Right lobe of liver (tissue), 6 donors: ENCODE measurements at regions not wholly inside any gene's neighbourhood (a gene's known extent, or its start where the extent isn't known, plus 50 kb on each side); places are given as distances from the start of the nearest gene placed in this dataset.

Experiments used
- ATAC-seq, 4 donors: fragments of 200-7000 bp; cut with Tn5 transposase; one replicate each; pipeline ENCODE4 v1.9.1; 2020; ENCODE audit warnings: mild to moderate bottlenecking in 4 of 4, moderate library complexity in 4 of 4
- DNase-seq, 3 donors: peaks; one replicate each; pipeline ENCODE4 v3.0.0-alpha.2; 2020
- H3K27ac ChIP-seq, 3 donors: fragments of 200-600 bp; one replicate each; pipeline ENCODE4 v1.8.0; 2022
- H3K27me3 ChIP-seq, 2 donors: fragments of 200-600 bp; one replicate each; pipeline ENCODE4 v1.8.0; 2022
- H3K36me3 ChIP-seq, 4 donors: fragments of 200-600 bp; sonication (generic) in 1 of 4; one replicate each; pipeline versions ENCODE4 v1.5.1 to v1.8.0; 2017 to 2022; ENCODE audit warnings: control low read depth in 1 of 4
- H3K4me1 ChIP-seq, 4 donors: fragments of 200-600 bp; sonication (generic) in 1 of 4; one replicate each; pipeline versions ENCODE4 v1.5.1 to v1.8.0; 2017 to 2022; ENCODE audit warnings: control low read depth in 1 of 4
- H3K4me3 ChIP-seq, 3 donors: fragments of 200-600 bp; one replicate each; pipeline ENCODE4 v1.8.0; 2022
- H3K9me3 ChIP-seq, 4 donors: fragments of 200-600 bp; sonication (generic) in 1 of 4; one replicate each; pipeline versions ENCODE4 v1.5.1 to v1.8.0; 2017 to 2022; ENCODE audit warnings: control low read depth in 1 of 4
- POLR2A ChIP-seq: fragments of 450-650 bp; IDR thresholded peaks from one replicate; pipeline ENCODE4 v1.6.1; 2017; ENCODE audit warnings: antibody characterized with exemption, mild to moderate bottlenecking
- WGBS: methylation state at CpG from one replicate; pipeline ENCODE4 v1.1.6; 2018; ENCODE audit warnings: low coverage, low lambda C conversion rate; ENCODE audit not compliant: insufficient coverage; ENCODE audit errors: missing lambda C conversion rate; 5-methylcytosine and 5-hydroxymethylcytosine counted together
- intact Hi-C, 2 donors: fragments of 100-400 bp; cut with DNase I; formaldehyde crosslinking; loops; one replicate each; pipeline versions ENCODE4 v1.11.2 to v1.14.1; 2022
- TF ChIP-seq, protein P1 (sequence below), 4 donors: fragments of 200-600 bp in 3 of 4; fragments of 450-650 bp in 1 of 4; IDR thresholded peaks; one replicate each; pipeline versions ENCODE4 v1.5.1 to v1.8.0; 2016 to 2022; ENCODE audit warnings: antibody characterized with exemption in 4 of 4, mild to moderate bottlenecking in 2 of 4
- donor health status: DM: no; HTN: yes; CAD: no.
- donor health status: DM: no; HTN: no; CAD: no.
- donor health status: DM: no; HTN: no; CAD: no.
- donor health status: DM: no; HTN: yes; CAD: no.
- donor health status: DM: no; HTN: yes; CAD: no.

DNA sequence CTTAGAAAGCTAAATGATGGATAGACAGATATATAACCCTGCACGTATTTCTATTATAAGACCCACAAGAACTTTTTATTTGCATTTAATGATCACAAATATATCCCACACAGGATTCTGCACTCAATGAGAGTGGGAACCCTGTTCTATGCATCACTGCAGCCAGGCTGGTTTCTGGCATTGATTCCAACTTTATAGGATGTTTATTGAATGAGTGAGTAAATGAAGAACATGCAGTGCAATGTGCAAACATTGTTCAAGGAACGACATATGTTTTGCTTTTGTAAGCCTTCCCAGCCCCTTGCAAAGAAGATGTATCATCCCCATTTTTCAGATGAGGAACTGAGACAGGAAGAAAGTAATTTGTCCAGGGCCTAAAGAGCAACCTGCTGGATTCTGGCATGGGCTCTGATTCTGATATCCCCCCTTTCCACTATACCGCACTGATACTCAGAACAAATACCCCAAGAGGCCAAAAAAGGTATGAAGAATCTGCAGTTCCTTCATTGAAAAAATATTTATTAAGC is 246.3 kb downstream of the LACC1 start:
- TF ChIP-seq, protein P1, sequence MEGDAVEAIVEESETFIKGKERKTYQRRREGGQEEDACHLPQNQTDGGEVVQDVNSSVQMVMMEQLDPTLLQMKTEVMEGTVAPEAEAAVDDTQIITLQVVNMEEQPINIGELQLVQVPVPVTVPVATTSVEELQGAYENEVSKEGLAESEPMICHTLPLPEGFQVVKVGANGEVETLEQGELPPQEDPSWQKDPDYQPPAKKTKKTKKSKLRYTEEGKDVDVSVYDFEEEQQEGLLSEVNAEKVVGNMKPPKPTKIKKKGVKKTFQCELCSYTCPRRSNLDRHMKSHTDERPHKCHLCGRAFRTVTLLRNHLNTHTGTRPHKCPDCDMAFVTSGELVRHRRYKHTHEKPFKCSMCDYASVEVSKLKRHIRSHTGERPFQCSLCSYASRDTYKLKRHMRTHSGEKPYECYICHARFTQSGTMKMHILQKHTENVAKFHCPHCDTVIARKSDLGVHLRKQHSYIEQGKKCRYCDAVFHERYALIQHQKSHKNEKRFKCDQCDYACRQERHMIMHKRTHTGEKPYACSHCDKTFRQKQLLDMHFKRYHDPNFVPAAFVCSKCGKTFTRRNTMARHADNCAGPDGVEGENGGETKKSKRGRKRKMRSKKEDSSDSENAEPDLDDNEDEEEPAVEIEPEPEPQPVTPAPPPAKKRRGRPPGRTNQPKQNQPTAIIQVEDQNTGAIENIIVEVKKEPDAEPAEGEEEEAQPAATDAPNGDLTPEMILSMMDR (IDR thresholded peaks at IDR 0.05) = no peak
- TF ChIP-seq POLR2A = no peak
- Histone ChIP-seq H3K27me3 (no peaks in the 10 kb centered on the region), H3K9me3 (peaks cover 0 to 6% (median 0%) of the 10 kb centered on the region in 4 donors), H3K4me1 (no peaks in the 10 kb centered on the region), H3K4me3 (no peak overlapping the region), H3K36me3 (no peaks in the 10 kb centered on the region), H3K27ac (no peak overlapping the region)
- WGBS = 75% methylated on average over 3 of the region's 3 CpGs
- ATAC-seq (no peak), DNase-seq (no peak)
- intact Hi-C loops = no loop called here

DNA sequence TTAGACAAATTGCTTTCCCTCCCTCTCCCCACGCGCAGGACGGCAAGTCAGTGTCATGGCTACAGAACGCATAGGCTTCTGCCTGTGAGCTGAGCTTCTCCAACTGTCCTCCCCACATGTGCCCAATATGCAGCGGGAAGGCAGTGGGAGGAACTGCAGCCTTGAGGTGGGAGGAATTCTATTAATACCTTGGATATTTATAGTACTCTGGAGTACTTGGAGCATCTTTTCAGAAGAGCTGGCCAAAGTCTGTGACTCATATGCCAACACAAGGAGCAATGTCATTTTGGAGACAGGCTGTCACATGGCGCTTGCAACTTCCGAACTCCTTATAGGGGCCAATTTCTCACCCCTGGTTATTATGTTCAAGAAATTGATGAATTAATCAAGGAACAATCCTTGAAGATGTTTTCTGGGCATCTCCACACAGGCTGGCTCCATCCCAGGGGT is 245.0 kb upstream of the SERP2 start:
- no peaks in the 10 kb centered on the region for H3K36me3 ChIP-seq
- H3K27me3 ChIP-seq = no peaks in the 10 kb centered on the region
- no peaks in the 10 kb centered on the region for H3K4me1 ChIP-seq
- DNase-seq (no peak), ATAC-seq (no peak)
- 80% methylated on average over 7 of the region's 7 CpGs for WGBS
- H3K4me3 ChIP-seq = no peak overlapping the region
- intact Hi-C loops = no loop called here
- TF ChIP-seq, protein P1 (IDR thresholded peaks at IDR 0.05) = no peak
- TF ChIP-seq POLR2A = no peak
- H3K9me3 ChIP-seq = peaks cover 0 to 2% (median 0%) of the 10 kb centered on the region in 4 donors
- H3K27ac ChIP-seq = no peak overlapping the region

DNA sequence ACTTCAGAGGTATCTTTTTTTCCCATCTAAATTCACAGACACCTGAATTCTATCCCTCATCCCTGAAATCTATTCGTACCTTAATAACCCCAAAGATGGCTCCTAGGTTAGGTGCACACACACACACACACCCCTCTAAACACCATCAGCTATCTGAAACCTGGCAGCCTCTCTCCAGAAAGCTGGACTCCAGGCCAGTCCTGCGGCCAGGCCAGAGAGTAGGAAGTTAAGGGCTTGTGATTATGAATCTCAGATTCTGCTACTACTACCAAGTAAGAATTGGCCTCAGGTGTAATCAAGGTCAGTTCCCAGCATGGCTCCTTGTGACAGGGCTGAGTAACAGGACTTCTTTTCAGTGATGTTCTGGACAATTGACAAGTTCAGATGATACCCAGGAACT is 244.2 kb upstream of the SERP2 start:
- DNase-seq = no peak
- TF ChIP-seq, protein P1 (IDR thresholded peaks at IDR 0.05) = no peak
- no peak for TF ChIP-seq POLR2A
- no peaks in the 10 kb centered on the region for H3K27me3 ChIP-seq
- H3K9me3 ChIP-seq = no peaks in the 10 kb centered on the region
- no peak overlapping the region for H3K4me3 ChIP-seq
- WGBS = 88% methylated on average over 2 of the region's 2 CpGs
- intact Hi-C loops = no loop called here
- H3K4me1 ChIP-seq = no peaks in the 10 kb centered on the region
- no peak overlapping the region for H3K27ac ChIP-seq
- no peak for ATAC-seq
- no peaks in the 10 kb centered on the region for H3K36me3 ChIP-seq

DNA sequence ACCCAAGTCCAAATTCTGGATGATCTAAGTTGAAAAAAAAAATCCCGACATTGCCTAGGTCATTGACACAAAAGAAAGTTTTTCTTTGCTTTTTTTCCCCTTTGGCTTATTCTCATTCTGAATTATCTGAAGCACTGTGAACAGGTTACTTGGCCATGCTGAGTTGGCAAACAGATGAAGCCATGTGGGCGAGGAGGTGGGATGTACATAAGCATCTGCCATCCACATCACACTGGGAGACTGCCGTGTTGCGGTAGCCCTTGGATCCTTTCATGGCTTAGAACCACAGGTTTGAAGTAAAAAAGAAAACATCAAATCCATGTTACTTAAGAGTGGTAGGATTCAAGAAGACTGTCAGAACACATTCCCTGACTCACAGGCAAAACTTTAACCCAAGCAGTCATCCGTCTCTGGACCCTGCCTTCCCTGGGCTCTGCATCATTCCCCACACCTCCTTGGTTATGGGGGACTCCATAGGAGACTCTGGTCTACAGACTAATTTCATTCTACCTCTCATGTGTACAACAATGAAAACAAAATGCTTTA is 242.5 kb upstream of the SERP2 start:
- H3K27me3 ChIP-seq = no peaks in the 10 kb centered on the region
- no peak overlapping the region for H3K27ac ChIP-seq
- no peaks in the 10 kb centered on the region for H3K9me3 ChIP-seq
- H3K36me3 ChIP-seq = no peaks in the 10 kb centered on the region
- WGBS = 78% methylated on average over 5 of the region's 5 CpGs
- ATAC-seq (no peak), DNase-seq (no peak)
- H3K4me1 ChIP-seq = no peaks in the 10 kb centered on the region
- TF ChIP-seq, protein P1 (IDR thresholded peaks at IDR 0.05) = no peak
- TF ChIP-seq POLR2A = no peak
- H3K4me3 ChIP-seq = no peak overlapping the region
- intact Hi-C loops = no loop called here
